Mesothelial cell of epicardium (in vitro differentiated cells): ENCODE measurements at regions not wholly inside any gene's neighbourhood (a gene's known extent, or its start where the extent isn't known, plus 50 kb on each side); places are given as distances from the start of the nearest gene placed in this dataset.

Experiments
- DNase-seq, 2 experiments: peaks; one replicate each; pipeline ENCODE4 v3.0.0; 2021; ENCODE audit warnings: low spot score in 2 of 2; ENCODE audit not compliant: unreplicated experiment in 2 of 2
- H3K27ac Mint-ChIP-seq: 2 replicates; pipeline ENCODE4 v1.8.0; 2021; ENCODE audit warnings: mixed read lengths
- H3K27me3 Mint-ChIP-seq: 2 replicates; pipeline ENCODE4 v1.8.0; 2021; ENCODE audit warnings: low read depth, mixed read lengths
- H3K36me3 Mint-ChIP-seq: 2 replicates; pipeline ENCODE4 v1.8.0; 2021; ENCODE audit warnings: mixed read lengths
- H3K4me1 Mint-ChIP-seq: 2 replicates; pipeline ENCODE4 v1.8.0; 2021; ENCODE audit warnings: mixed read lengths
- H3K4me3 Mint-ChIP-seq: 2 replicates; pipeline ENCODE4 v1.8.0; 2021; ENCODE audit warnings: mild to moderate bottlenecking, moderate library complexity, mixed read lengths
- H3K9me3 Mint-ChIP-seq: 2 replicates; pipeline ENCODE4 v1.8.0; 2021; ENCODE audit warnings: mixed read lengths
- CTCF ChIP-seq: fragments of 200-600 bp; sonication (generic); IDR thresholded peaks from one replicate; pipeline ENCODE4 v1.5.0; 2021; ENCODE audit warnings: antibody characterized with exemption; ENCODE audit not compliant: unreplicated experiment

GRCh38 chr4:184575306-184575705 lies 73.9 kb downstream of the CASP3 start:
- Mint-ChIP-seq H3K9me3 (peaks cover 14% of the 10 kb centered on the region), H3K4me3 (no peak overlapping the region), H3K36me3 (peaks cover 1% of the 10 kb centered on the region), H3K27ac (no peak overlapping the region), H3K4me1 (no peaks in the 10 kb centered on the region), H3K27me3 (no peaks in the 10 kb centered on the region)
- DNase-seq = no peak
- TF ChIP-seq CTCF = no peak

GRCh38 chr4:184574861-184575260 lies 74.4 kb downstream of the CASP3 start:
- no peak for TF ChIP-seq CTCF
- H3K27ac Mint-ChIP-seq = no peak overlapping the region
- no peaks in the 10 kb centered on the region for H3K4me1 Mint-ChIP-seq
- H3K9me3 Mint-ChIP-seq = peaks cover 14% of the 10 kb centered on the region
- H3K27me3 Mint-ChIP-seq = no peaks in the 10 kb centered on the region
- H3K4me3 Mint-ChIP-seq = no peak overlapping the region
- DNase-seq = no peak
- peaks cover 1% of the 10 kb centered on the region for H3K36me3 Mint-ChIP-seq

GRCh38 chr4:184573701-184574100 lies 75.5 kb downstream of the CASP3 start:
- no peaks in the 10 kb centered on the region for H3K4me1 Mint-ChIP-seq
- no peaks in the 10 kb centered on the region for H3K27me3 Mint-ChIP-seq
- no peak overlapping the region for H3K27ac Mint-ChIP-seq
- H3K9me3 Mint-ChIP-seq = peaks cover 9% of the 10 kb centered on the region
- DNase-seq = no peak
- no peak overlapping the region for H3K4me3 Mint-ChIP-seq
- H3K36me3 Mint-ChIP-seq = peaks cover 1% of the 10 kb centered on the region
- no peak for TF ChIP-seq CTCF

- Mint-ChIP-seq H3K36me3 (no peaks in the 10 kb centered on the region), H3K9me3 (peaks cover 9% of the 10 kb centered on the region), H3K4me1 (no peaks in the 10 kb centered on the region), H3K4me3 (no peak overlapping the region), H3K27me3 (no peaks in the 10 kb centered on the region), H3K27ac (no peak overlapping the region)
- no peak for DNase-seq
- TF ChIP-seq CTCF = no peak
These were observed 80.5 kb downstream of the CASP3 start for GRCh38 chr4:184568770-184569169.

- Mint-ChIP-seq H3K36me3 (no peaks in the 10 kb centered on the region), H3K27ac (no peak overlapping the region), H3K4me3 (no peak overlapping the region), H3K27me3 (no peaks in the 10 kb centered on the region), H3K9me3 (peaks cover 7% of the 10 kb centered on the region), H3K4me1 (no peaks in the 10 kb centered on the region)
- TF ChIP-seq CTCF = no peak
- no peak for DNase-seq
These were observed 85.6 kb downstream of the CASP3 start for GRCh38 chr4:184563621-184564020.

GRCh38 chr4:184558996-184559395 lies 84.6 kb upstream of the IRF2 start:
- H3K27ac Mint-ChIP-seq = no peak overlapping the region
- no peak for TF ChIP-seq CTCF
- H3K27me3 Mint-ChIP-seq = no peaks in the 10 kb centered on the region
- no peaks in the 10 kb centered on the region for H3K4me1 Mint-ChIP-seq
- DNase-seq = no peak
- H3K9me3 Mint-ChIP-seq = peaks cover 5% of the 10 kb centered on the region
- H3K4me3 Mint-ChIP-seq = no peak overlapping the region
- no peaks in the 10 kb centered on the region for H3K36me3 Mint-ChIP-seq
